ENCODE measurements at regions not wholly inside any gene's neighbourhood (a gene's known extent, or its start where the extent isn't known, plus 50 kb on each side); places are given as distances from the start of the nearest gene placed in this dataset.

GRCh38 chr12:127571578-127571977 lies 695.4 kb upstream of the TMEM132C start:
- no peak overlapping the region for H3K4ac ChIP-seq (replicated peaks; ENCODE audit: insufficient read length, low read depth, low read length)
- no peak overlapping the region for H3K18ac ChIP-seq (ENCODE audit: extremely low read depth, low read length)
- H4K20me1 ChIP-seq (replicated peaks in 1 of 2; ENCODE audit: control insufficient read depth in 1 of 2, insufficient read depth in 2 of 2, low read length in 2 of 2): no peaks in the 10 kb centered on the region
- WGBS, 2 experiments (ENCODE audit: extremely low coverage in 1 of 2, insufficient coverage in 1 of 2, insufficient read length in 1 of 2, insufficient replicate concordance in 2 of 2, low coverage in 1 of 2, low lambda C conversion rate in 2 of 2, missing lambda C conversion rate in 1 of 2): 91% methylated on average over 3 of the region's 3 CpGs; no CpG with 5 or more reads in 1 of the 2 experiments
- TF ChIP-seq BCL11A (IDR thresholded peaks at IDR 0.05; ENCODE audit: low read depth in 2 of 2, low read length in 2 of 2): no peak
- TF ChIP-seq ASH2L (IDR thresholded peaks at IDR 0.05; ENCODE audit: low read length): no peak
- H2AFZ ChIP-seq (ENCODE audit: low read length): no peak overlapping the region
- no peaks in the 10 kb centered on the region for H3K23me2 ChIP-seq (ENCODE audit: low read depth, low read length)
- no peak overlapping the region for H4K5ac ChIP-seq (ENCODE audit: insufficient read length, low read depth, low read length)
- no peak overlapping the region for H2BK12ac ChIP-seq (ENCODE audit: low read depth, low read length)
- H3K9ac ChIP-seq (replicated peaks in 1 of 4; ENCODE audit: extremely low read depth in 1 of 4, low read depth in 3 of 4, low read length in 3 of 4): no peak overlapping the region
- CTCF ChIA-PET (ENCODE audit: partially characterized antibody): interaction anchor here (0.7 to 2.6 kb wide), 2 partner anchors 11 to 158 kb away, joined by 4 to 19 read pairs; no protein-coding TSS in a partner anchor
- DNase-seq (ENCODE audit: low read depth in 1 of 2, low spot score in 2 of 2) (no peak), FAIRE-seq (no peak)
- H4K8ac ChIP-seq (ENCODE audit: extremely low read depth, insufficient read depth, low read length): no peak overlapping the region
- POLR2A ChIA-PET (ENCODE audit: partially characterized antibody): interaction anchor here (1.0 kb wide), 1 partner anchor 21 kb away, joined by 3 read pairs; no protein-coding TSS in a partner anchor
- no peak overlapping the region for H3K4me2 ChIP-seq (ENCODE audit: insufficient read depth in 1 of 2, low read depth in 2 of 2, low read length in 2 of 2)
- H4K91ac ChIP-seq (replicated peaks; ENCODE audit: insufficient read length, low read length): no peak overlapping the region
- no peak overlapping the region for H2BK15ac ChIP-seq (ENCODE audit: low read length)
- no peak overlapping the region for H3K4me3 ChIP-seq (ENCODE audit: extremely low read depth in 1 of 4, insufficient read depth in 2 of 4, low read depth in 3 of 4, low read length in 4 of 4)
- H3K9me3 ChIP-seq (ENCODE audit: insufficient read depth in 2 of 2, low read depth in 1 of 2, low read length in 1 of 2): no peaks in the 10 kb centered on the region
- H3K14ac ChIP-seq (ENCODE audit: insufficient read length): no peak overlapping the region
- no peak overlapping the region for H2BK5ac ChIP-seq (ENCODE audit: low read depth, low read length)
- no peaks in the 10 kb centered on the region for H3K27me3 ChIP-seq (replicated peaks in 1 of 4; ENCODE audit: control insufficient read depth in 3 of 4, extremely low read depth in 1 of 4, insufficient read depth in 3 of 4, low read length in 3 of 4)
- H3K4me1 ChIP-seq (replicated peaks in 1 of 4; ENCODE audit: control insufficient read depth in 3 of 4, insufficient read depth in 4 of 4, low read length in 3 of 4): peaks cover 0 to 5% (median 2%) of the 10 kb centered on the region in 4 experiments; a peak in 2 of 7 replicates
- H2BK20ac ChIP-seq (ENCODE audit: low read length): no peak overlapping the region
- H3K23ac ChIP-seq (ENCODE audit: insufficient read length): no peak overlapping the region
- H3K36me3 ChIP-seq (ENCODE audit: control insufficient read depth in 2 of 4, insufficient read depth in 4 of 4, low read length in 3 of 4): no peaks in the 10 kb centered on the region
- no peak overlapping the region for H2AK5ac ChIP-seq (ENCODE audit: low read depth, low read length)
- H3K27ac ChIP-seq (ENCODE audit: low read depth, low read length): no peak overlapping the region
- no peak overlapping the region for H3K56ac ChIP-seq (replicated peaks; ENCODE audit: insufficient read length, low read depth, low read length)
- no peaks in the 10 kb centered on the region for H3K79me2 ChIP-seq (ENCODE audit: control insufficient read depth in 1 of 2, insufficient read depth in 2 of 2, low read length in 2 of 2)
- no peaks in the 10 kb centered on the region for H3K79me1 ChIP-seq (ENCODE audit: low read depth, low read length)
- no peak overlapping the region for H2BK120ac ChIP-seq (replicated peaks; ENCODE audit: low read depth, low read length)
